CD14-positive monocyte (primary cell): ENCODE measurements at regions not wholly inside any gene's neighbourhood (a gene's known extent, or its start where the extent isn't known, plus 50 kb on each side); places are given as distances from the start of the nearest gene placed in this dataset.
"Not testable (repeated sequence)": the region's sequence is repeated elsewhere in the genome, so short reads cannot be mapped to it uniquely, and the experiment has no call there.

ENCODE experiments used
- DNase-seq, 3 donors: peaks; one replicate each; pipeline ENCODE4 v3.0.0-alpha.2; 2011 to 2022
- H2AFZ ChIP-seq: 2 replicates; pipeline ENCODE4 v1.6.0; 2012; ENCODE audit warnings: mild to moderate bottlenecking, low read depth, low read length, inconsistent platforms; ENCODE audit not compliant: insufficient read depth, poor library complexity, severe bottlenecking
- H3K27ac ChIP-seq, 2 donors: 1 replicate in 1 of 2; 2 replicates in 1 of 2; pipeline ENCODE4 v1.5.1; 2012 to 2013; ENCODE audit warnings: low read length in 2 of 2, control low read depth in 1 of 2, inconsistent platforms in 1 of 2, low read depth in 1 of 2, mild to moderate bottlenecking in 1 of 2
- H3K27me3 ChIP-seq, 2 donors: one replicate each; pipeline versions ENCODE4 v1.6.0 to v1.6.1; 2011 to 2013; ENCODE audit warnings: low read length in 2 of 2; ENCODE audit not compliant: control insufficient read depth in 2 of 2, insufficient read depth in 2 of 2
- H3K36me3 ChIP-seq, 2 donors: replicated peaks in 1 of 2; 1 replicate in 1 of 2; 2 replicates in 1 of 2; pipeline versions ENCODE4 v1.5.1 to v1.6.1; 2012 to 2013; ENCODE audit warnings: low read length in 2 of 2, control low read depth in 1 of 2, inconsistent platforms in 1 of 2, mild to moderate bottlenecking in 1 of 2; ENCODE audit not compliant: insufficient read depth in 2 of 2, control insufficient read depth in 1 of 2
- H3K4me1 ChIP-seq, 2 donors: 1 replicate in 1 of 2; 2 replicates in 1 of 2; pipeline versions ENCODE4 v1.5.1 to v1.6.1; 2012 to 2013; ENCODE audit warnings: low read length in 2 of 2, control low read depth in 1 of 2, inconsistent platforms in 1 of 2, mild to moderate bottlenecking in 1 of 2, moderate library complexity in 1 of 2; ENCODE audit not compliant: insufficient read depth in 2 of 2, control insufficient read depth in 1 of 2
- H3K4me2 ChIP-seq: replicated peaks from 2 replicates; pipeline ENCODE3; 2012; ENCODE audit warnings: low read length, moderate library complexity, mild to moderate bottlenecking; ENCODE audit not compliant: poor library complexity, severe bottlenecking; ENCODE audit errors: extremely low read depth
- H3K4me3 ChIP-seq, 3 experiments: fragments of 200-600 bp in 1 of 3; sonication (generic) in 1 of 3; replicated peaks in 1 of 3; 1 replicate in 2 of 3; 2 replicates in 1 of 3; pipeline ENCODE4 v1.5.1; 2011 to 2013; ENCODE audit warnings: low read length in 3 of 3, mild to moderate bottlenecking in 3 of 3, control low read depth in 2 of 3, low read depth in 2 of 3, inconsistent platforms in 1 of 3, moderate library complexity in 1 of 3
- H3K79me2 ChIP-seq: 2 replicates; pipeline ENCODE4 v1.6.0; 2012; ENCODE audit warnings: mild to moderate bottlenecking, control low read depth, inconsistent platforms, low read length, moderate library complexity; ENCODE audit not compliant: insufficient read depth
- H3K9ac ChIP-seq: 2 replicates; pipeline ENCODE4 v1.6.0; 2017; ENCODE audit warnings: low read length, mild to moderate bottlenecking; ENCODE audit not compliant: insufficient read depth, poor library complexity, severe bottlenecking
- H3K9me3 ChIP-seq, 2 donors: replicated peaks in 1 of 2; 1 replicate in 1 of 2; 2 replicates in 1 of 2; pipeline versions ENCODE4 v1.5.1 to v1.6.1; 2012 to 2013; ENCODE audit warnings: low read length in 2 of 2, control low read depth in 1 of 2; ENCODE audit not compliant: control insufficient read depth in 1 of 2, insufficient read depth in 1 of 2
- H4K20me1 ChIP-seq: 2 replicates; pipeline ENCODE4 v1.6.0; 2012; ENCODE audit warnings: mild to moderate bottlenecking, low read length, control low read depth, moderate library complexity; ENCODE audit not compliant: insufficient read depth
- H3K27ac Mint-ChIP-seq, 7 donors: one replicate each; pipeline ENCODE4 v1.8.0; 2020; ENCODE audit warnings: mild to moderate bottlenecking in 7 of 7, mixed read lengths in 7 of 7, moderate library complexity in 6 of 7, inconsistent platforms in 2 of 7
- H3K27me3 Mint-ChIP-seq, 3 donors: one replicate each; pipeline ENCODE4 v1.8.0; 2021 to 2022; ENCODE audit warnings: low read depth in 3 of 3, mild to moderate bottlenecking in 3 of 3, mixed read lengths in 3 of 3, moderate library complexity in 3 of 3, inconsistent platforms in 1 of 3
- H3K36me3 Mint-ChIP-seq, 2 donors: one replicate each; pipeline ENCODE4 v1.8.0; 2020; ENCODE audit warnings: mixed read lengths in 2 of 2, inconsistent platforms in 1 of 2, mild to moderate bottlenecking in 1 of 2
- H3K4me1 Mint-ChIP-seq: one replicate; pipeline ENCODE4 v1.8.0; 2020; ENCODE audit warnings: mild to moderate bottlenecking, mixed read lengths
- H3K4me3 Mint-ChIP-seq, 2 donors: one replicate each; pipeline ENCODE4 v1.8.0; 2020; ENCODE audit warnings: mild to moderate bottlenecking in 2 of 2, mixed read lengths in 2 of 2, moderate library complexity in 1 of 2
- H3K9me3 Mint-ChIP-seq, 7 donors: one replicate each; pipeline ENCODE4 v1.8.0; 2020 to 2022; ENCODE audit warnings: mixed read lengths in 7 of 7, mild to moderate bottlenecking in 6 of 7, moderate library complexity in 6 of 7, inconsistent platforms in 2 of 7
- WGBS: methylation state at CpG from one replicate; pipeline ENCODE4 v1.1.5; 2013; ENCODE audit warnings: missing lambda C conversion rate; ENCODE audit not compliant: insufficient coverage; 5-methylcytosine and 5-hydroxymethylcytosine counted together
- intact Hi-C, 2 donors: fragments of 100-400 bp; cut with micrococcal nuclease; formaldehyde crosslinking; loops; one replicate each; pipeline versions ENCODE4 v1.15.0 to v1.15.1; 2023
- TF ChIP-seq, protein P1 (sequence below): fragments of 200-600 bp; IDR thresholded peaks from one replicate; pipeline ENCODE4 v1.8.0; 2022; ENCODE audit warnings: antibody characterized with exemption, mild to moderate bottlenecking

DNA sequence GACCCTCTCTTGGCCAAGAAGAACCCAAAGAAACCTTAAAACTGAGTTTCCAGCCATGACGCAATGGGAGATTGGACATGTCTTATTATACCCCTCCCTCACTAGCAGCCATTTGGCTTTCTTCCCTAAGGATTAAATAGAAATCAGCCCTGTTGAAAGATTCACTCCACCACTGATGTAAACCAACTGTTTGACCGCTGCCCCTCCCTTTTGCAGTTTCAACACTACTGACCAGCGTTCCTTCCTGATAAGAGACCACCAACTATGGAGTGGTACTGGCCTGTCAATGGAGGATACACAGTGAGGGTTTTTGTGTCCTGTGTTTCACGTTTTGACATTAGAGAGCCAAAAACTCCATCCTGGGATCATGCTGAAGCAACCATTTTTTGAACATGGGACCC lies 53.2 kb upstream of the CD2AP start:
- no peaks in the 10 kb centered on the region for H3K79me2 ChIP-seq
- no peaks in the 10 kb centered on the region for H3K4me1 ChIP-seq
- peaks cover 12 to 15% of the 10 kb centered on the region in 2 donors for H3K9me3 ChIP-seq
- TF ChIP-seq, protein P1, sequence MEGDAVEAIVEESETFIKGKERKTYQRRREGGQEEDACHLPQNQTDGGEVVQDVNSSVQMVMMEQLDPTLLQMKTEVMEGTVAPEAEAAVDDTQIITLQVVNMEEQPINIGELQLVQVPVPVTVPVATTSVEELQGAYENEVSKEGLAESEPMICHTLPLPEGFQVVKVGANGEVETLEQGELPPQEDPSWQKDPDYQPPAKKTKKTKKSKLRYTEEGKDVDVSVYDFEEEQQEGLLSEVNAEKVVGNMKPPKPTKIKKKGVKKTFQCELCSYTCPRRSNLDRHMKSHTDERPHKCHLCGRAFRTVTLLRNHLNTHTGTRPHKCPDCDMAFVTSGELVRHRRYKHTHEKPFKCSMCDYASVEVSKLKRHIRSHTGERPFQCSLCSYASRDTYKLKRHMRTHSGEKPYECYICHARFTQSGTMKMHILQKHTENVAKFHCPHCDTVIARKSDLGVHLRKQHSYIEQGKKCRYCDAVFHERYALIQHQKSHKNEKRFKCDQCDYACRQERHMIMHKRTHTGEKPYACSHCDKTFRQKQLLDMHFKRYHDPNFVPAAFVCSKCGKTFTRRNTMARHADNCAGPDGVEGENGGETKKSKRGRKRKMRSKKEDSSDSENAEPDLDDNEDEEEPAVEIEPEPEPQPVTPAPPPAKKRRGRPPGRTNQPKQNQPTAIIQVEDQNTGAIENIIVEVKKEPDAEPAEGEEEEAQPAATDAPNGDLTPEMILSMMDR: no peak
- no peak overlapping the region for H3K4me2 ChIP-seq
- H2AFZ ChIP-seq: no peak overlapping the region
- Mint-ChIP-seq H3K9me3 (peaks cover 11 to 33% (median 26%) of the 10 kb centered on the region in 7 donors), H3K4me1 (peaks cover 4% of the 10 kb centered on the region), H3K27me3 (peaks cover 0 to 4% (median 0%) of the 10 kb centered on the region in 3 donors), H3K4me3 (no peak overlapping the region), H3K27ac (no peak overlapping the region), H3K36me3 (peaks cover 0 to 2% of the 10 kb centered on the region in 2 donors)
- H3K27ac ChIP-seq: no peak overlapping the region
- no peaks in the 10 kb centered on the region for H4K20me1 ChIP-seq
- H3K4me3 ChIP-seq: no peak overlapping the region
- intact Hi-C loops: no loop called here
- no peak for DNase-seq
- WGBS: 70% methylated on average over 2 of the region's 4 CpGs
- H3K36me3 ChIP-seq: no peaks in the 10 kb centered on the region
- no peaks in the 10 kb centered on the region for H3K27me3 ChIP-seq
- no peak overlapping the region for H3K9ac ChIP-seq

DNA sequence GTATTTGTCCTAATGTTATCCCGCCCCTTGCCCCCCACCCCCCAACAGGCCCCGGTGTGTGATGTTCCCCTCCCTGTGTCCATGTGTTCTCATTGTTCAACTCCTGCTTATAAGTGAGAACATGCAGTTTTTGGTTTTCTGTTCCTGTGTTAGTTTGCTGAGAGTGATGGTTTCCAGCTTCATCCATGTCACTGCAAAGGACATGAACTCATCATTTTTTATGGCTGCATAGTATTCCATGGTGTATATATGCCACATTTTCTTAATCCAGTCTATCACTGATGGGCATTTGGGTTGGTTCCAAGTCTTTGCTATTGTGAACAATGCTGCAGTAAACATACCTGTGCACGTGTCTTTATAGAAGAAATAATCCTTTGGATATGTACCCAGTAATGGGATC lies 51.9 kb upstream of the CD2AP start:
- WGBS: no CpG with 5 or more reads among the region's 3 CpGs
- H2AFZ ChIP-seq, H3K27ac ChIP-seq, H3K4me3 Mint-ChIP-seq, H3K36me3 Mint-ChIP-seq, H3K27me3 Mint-ChIP-seq, H3K4me3 ChIP-seq, H3K4me2 ChIP-seq, H4K20me1 ChIP-seq, H3K4me1 ChIP-seq, H3K27ac Mint-ChIP-seq, H3K36me3 ChIP-seq, H3K79me2 ChIP-seq, H3K9ac ChIP-seq, H3K27me3 ChIP-seq, DNase-seq, H3K4me1 Mint-ChIP-seq, intact Hi-C loops: not testable (repeated sequence)
- peaks cover 24% of the 10 kb centered on the region in 2 donors for H3K9me3 ChIP-seq
- H3K9me3 Mint-ChIP-seq: peaks cover 18 to 46% (median 35%) of the 10 kb centered on the region in 7 donors
